GM12878 (cell line): ENCODE measurements at regions not wholly inside any gene's neighbourhood (a gene's known extent, or its start where the extent isn't known, plus 50 kb on each side); places are given as distances from the start of the nearest gene placed in this dataset.

Experiments
- CREB1 ChIP-seq: IDR thresholded peaks from 2 replicates; pipeline ENCODE4 v1.6.1; 2012; ENCODE audit warnings: low read depth, mild to moderate bottlenecking, inconsistent platforms
- CTCF ChIP-seq, 3 experiments: IDR thresholded peaks in 2 of 3; conservative IDR thresholded peaks in 1 of 3; 2 replicates each; pipeline ENCODE4 v1.5.1; 2011; ENCODE audit warnings: low read depth in 3 of 3, low read length in 3 of 3, mild to moderate bottlenecking in 3 of 3, control low read depth in 2 of 3, moderate library complexity in 2 of 3, inconsistent platforms in 1 of 3, mixed read lengths in 1 of 3; ENCODE audit not compliant: control insufficient read depth in 2 of 3, insufficient read depth in 1 of 3; ENCODE audit errors: extremely low read depth in 1 of 3
- EZH2 ChIP-seq: IDR thresholded peaks from 2 replicates; pipeline ENCODE4 v1.6.1; 2012; ENCODE audit warnings: low read depth, mild to moderate bottlenecking, control low read depth, inconsistent platforms, low read length, borderline replicate concordance; ENCODE audit not compliant: control insufficient read depth
- FOXM1 ChIP-seq: IDR thresholded peaks from 2 replicates; pipeline ENCODE4 v1.6.1; 2012; ENCODE audit warnings: low read depth, mild to moderate bottlenecking, inconsistent platforms, low read length, moderate library complexity
- GABPA ChIP-seq: IDR thresholded peaks from 2 replicates; pipeline ENCODE4 v1.6.1; 2014; ENCODE audit warnings: antibody characterized with exemption, low read depth, mild to moderate bottlenecking, inconsistent platforms
- NFIC ChIP-seq: IDR thresholded peaks from 2 replicates; pipeline ENCODE4 v1.6.1; 2012; ENCODE audit warnings: low read depth, mild to moderate bottlenecking, inconsistent platforms, low read length, moderate library complexity
- POLR2A ChIP-seq: IDR thresholded peaks from 2 replicates; pipeline ENCODE4 v1.6.1; 2011; ENCODE audit warnings: low read depth, mild to moderate bottlenecking, low read length
- POLR2AphosphoS2 ChIP-seq: IDR thresholded peaks from 2 replicates; pipeline ENCODE4 v1.6.1; 2011; ENCODE audit warnings: low read depth, mild to moderate bottlenecking, low read length, improper control_type of control experiment, moderate library complexity
- SIN3A ChIP-seq: IDR thresholded peaks from 2 replicates; pipeline ENCODE4 v1.6.1; 2012; ENCODE audit warnings: low read depth, low read length, improper control_type of control experiment
- SP1 ChIP-seq: IDR thresholded peaks from one replicate; pipeline ENCODE4 v1.6.1; 2011; ENCODE audit warnings: low read depth, low read length
- TAF1 ChIP-seq: IDR thresholded peaks from 2 replicates; pipeline ENCODE4 v1.6.1; 2011; ENCODE audit warnings: mild to moderate bottlenecking, low read depth, low read length, borderline replicate concordance
- ZZZ3 ChIP-seq: IDR thresholded peaks from 2 replicates; pipeline ENCODE4 v1.6.1; 2011; ENCODE audit warnings: low read depth; ENCODE audit not compliant: control insufficient read depth, insufficient read length

- TF ChIP-seq GABPA (no peak), POLR2AphosphoS2 (no peak), SIN3A (no peak), CTCF (IDR thresholded peaks at IDR 0.05 in 2 of 3, conservative IDR thresholded peaks at IDR 0.05 in 1 of 3; ENCODE audit: control insufficient read depth in 2 of 3, extremely low read depth in 1 of 3, insufficient read depth in 1 of 3, low read depth in 3 of 3, low read length in 3 of 3) (no peak), FOXM1 (no peak), EZH2 (no peak), TAF1 (no peak), NFIC (no peak), POLR2A (no peak), SP1 (no peak), CREB1 (no peak), ZZZ3 (no peak)
Observed at GRCh38 chr16:54657058-54657708, 273.5 kb upstream of the IRX5 start.
